GM18867 (cell line): ENCODE measurements at regions not wholly inside any gene's neighbourhood (a gene's known extent, or its start where the extent isn't known, plus 50 kb on each side); places are given as distances from the start of the nearest gene placed in this dataset.
"Not testable (repeated sequence)": the region's sequence is repeated elsewhere in the genome, so short reads cannot be mapped to it uniquely, and the experiment has no call there.

Source experiments
- ATAC-seq: cut with Tn5 transposase; IDR thresholded peaks from one replicate; pipeline ENCODE4 v1.9.1; 2021; ENCODE audit warnings: mild to moderate bottlenecking, moderate library complexity; ENCODE audit not compliant: unreplicated experiment

GRCh38 chr10:71080381-71081228 lies 131.8 kb upstream of the UNC5B start:
- no peak for ATAC-seq

GRCh38 chr10:71081229-71081560 lies 131.2 kb upstream of the UNC5B start:
- no peak for ATAC-seq

GRCh38 chr10:71081912-71082311 lies 130.5 kb upstream of the UNC5B start:
- no peak for ATAC-seq

GRCh38 chr10:71082960-71083715 lies 129.2 kb upstream of the UNC5B start:
- no peak for ATAC-seq

- ATAC-seq = no peak
These were observed 128.7 kb upstream of the UNC5B start for GRCh38 chr10:71083716-71083975.

GRCh38 chr10:71084061-71084817 lies 128.1 kb upstream of the UNC5B start:
- no peak for ATAC-seq

GRCh38 chr10:71084818-71085126 lies 127.6 kb upstream of the UNC5B start:
- no peak for ATAC-seq

GRCh38 chr10:71085689-71086438 lies 126.5 kb upstream of the UNC5B start:
- ATAC-seq = no peak

GRCh38 chr10:71086439-71087080 lies 125.8 kb upstream of the UNC5B start:
- no peak for ATAC-seq

- ATAC-seq = no peak
These were observed 124.7 kb upstream of the UNC5B start for GRCh38 chr10:71087622-71088021.

- no peak for ATAC-seq
These were observed 124.3 kb upstream of the UNC5B start for GRCh38 chr10:71088054-71088453.

GRCh38 chr10:71088578-71088977 lies 123.8 kb upstream of the UNC5B start:
- ATAC-seq = not testable (repeated sequence)

GRCh38 chr10:71089162-71089561 lies 123.2 kb upstream of the UNC5B start:
- no peak for ATAC-seq

- no peak for ATAC-seq
These were observed 122.0 kb upstream of the UNC5B start for GRCh38 chr10:71090330-71090729.

GRCh38 chr10:71090801-71091200 lies 121.6 kb upstream of the UNC5B start:
- no peak for ATAC-seq

- ATAC-seq = no peak
These were observed 119.5 kb upstream of the UNC5B start for GRCh38 chr10:71092812-71093401.

- ATAC-seq = no peak
These were observed 118.8 kb upstream of the UNC5B start for GRCh38 chr10:71093531-71093930.

- no peak for ATAC-seq
These were observed 117.5 kb upstream of the UNC5B start for GRCh38 chr10:71094712-71095390.

- no peak for ATAC-seq
These were observed 112.5 kb upstream of the UNC5B start for GRCh38 chr10:71099731-71100361.
